ENCODE measurements at regions not wholly inside any gene's neighbourhood (a gene's known extent, or its start where the extent isn't known, plus 50 kb on each side); places are given as distances from the start of the nearest gene placed in this dataset.
"Not testable (repeated sequence)": the region's sequence is repeated elsewhere in the genome, so short reads cannot be mapped to it uniquely, and the experiment has no call there.

DNA sequence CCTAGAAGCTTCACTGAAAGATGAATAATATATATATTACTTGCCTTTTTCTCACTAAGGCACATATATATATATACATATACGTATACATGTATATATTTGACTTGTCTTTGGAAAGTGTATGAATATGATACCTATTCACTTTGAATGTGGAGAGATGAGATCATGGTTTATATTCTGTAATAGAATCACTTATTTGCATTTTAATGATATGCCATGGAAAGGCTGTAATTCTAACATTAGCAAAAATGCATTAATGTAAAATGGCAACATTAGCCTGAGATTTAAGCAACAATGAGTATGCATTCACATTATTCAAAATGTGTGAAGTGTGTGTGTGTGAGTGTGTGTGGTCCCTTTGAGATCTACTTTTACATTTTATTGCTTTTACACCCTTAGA is 54.5 kb upstream of the PRKD1 start:
- H3K36me3 Mint-ChIP-seq (ENCODE audit: low read depth): no peaks in the 10 kb centered on the region
- H3K27me3 Mint-ChIP-seq (ENCODE audit: low read depth): peaks cover 3% of the 10 kb centered on the region
- H3K9me3 Mint-ChIP-seq: peaks cover 1% of the 10 kb centered on the region
- no peak overlapping the region for H3K27ac Mint-ChIP-seq
- no peaks in the 10 kb centered on the region for H3K4me1 Mint-ChIP-seq
- no peak overlapping the region for H3K4me3 Mint-ChIP-seq
- TF ChIP-seq CTCF (IDR thresholded peaks at IDR 0.05; ENCODE audit: unreplicated experiment in 3 of 3): no peak

GRCh38 chr14:29982993-29983392 is 55.3 kb upstream of the PRKD1 start:
- no peaks in the 10 kb centered on the region for H3K36me3 Mint-ChIP-seq (ENCODE audit: low read depth)
- no peak overlapping the region for H3K4me3 Mint-ChIP-seq
- TF ChIP-seq CTCF (IDR thresholded peaks at IDR 0.05; ENCODE audit: unreplicated experiment in 3 of 3): no peak
- no peaks in the 10 kb centered on the region for H3K4me1 Mint-ChIP-seq
- no peak overlapping the region for H3K27ac Mint-ChIP-seq
- peaks cover 4% of the 10 kb centered on the region for H3K27me3 Mint-ChIP-seq (ENCODE audit: low read depth)
- H3K9me3 Mint-ChIP-seq: no peaks in the 10 kb centered on the region

GRCh38 chr14:29990344-29990857 is 62.8 kb upstream of the PRKD1 start:
- not testable (repeated sequence) for H3K36me3 Mint-ChIP-seq (ENCODE audit: low read depth); H3K4me1 Mint-ChIP-seq; H3K27ac Mint-ChIP-seq; H3K4me3 Mint-ChIP-seq; H3K9me3 Mint-ChIP-seq; H3K27me3 Mint-ChIP-seq (ENCODE audit: low read depth)

- Mint-ChIP-seq H3K9me3 (no peaks in the 10 kb centered on the region), H3K36me3 (ENCODE audit: low read depth) (no peaks in the 10 kb centered on the region), H3K4me3 (no peak overlapping the region), H3K4me1 (no peaks in the 10 kb centered on the region), H3K27ac (no peak overlapping the region), H3K27me3 (ENCODE audit: low read depth) (peaks cover 10% of the 10 kb centered on the region)
- no peak for TF ChIP-seq CTCF (IDR thresholded peaks at IDR 0.05; ENCODE audit: unreplicated experiment in 3 of 3)
Observed at GRCh38 chr14:29990993-29991392, 63.3 kb upstream of the PRKD1 start.

- no peaks in the 10 kb centered on the region for H3K36me3 Mint-ChIP-seq (ENCODE audit: low read depth)
- no peaks in the 10 kb centered on the region for H3K9me3 Mint-ChIP-seq
- no peak for TF ChIP-seq CTCF (IDR thresholded peaks at IDR 0.05; ENCODE audit: unreplicated experiment in 3 of 3)
- H3K4me3 Mint-ChIP-seq: no peak overlapping the region
- H3K4me1 Mint-ChIP-seq: no peaks in the 10 kb centered on the region
- H3K27ac Mint-ChIP-seq: no peak overlapping the region
- H3K27me3 Mint-ChIP-seq (ENCODE audit: low read depth): peaks cover 6% of the 10 kb centered on the region
Observed at GRCh38 chr14:29993143-29993542, 65.5 kb upstream of the PRKD1 start.

DNA sequence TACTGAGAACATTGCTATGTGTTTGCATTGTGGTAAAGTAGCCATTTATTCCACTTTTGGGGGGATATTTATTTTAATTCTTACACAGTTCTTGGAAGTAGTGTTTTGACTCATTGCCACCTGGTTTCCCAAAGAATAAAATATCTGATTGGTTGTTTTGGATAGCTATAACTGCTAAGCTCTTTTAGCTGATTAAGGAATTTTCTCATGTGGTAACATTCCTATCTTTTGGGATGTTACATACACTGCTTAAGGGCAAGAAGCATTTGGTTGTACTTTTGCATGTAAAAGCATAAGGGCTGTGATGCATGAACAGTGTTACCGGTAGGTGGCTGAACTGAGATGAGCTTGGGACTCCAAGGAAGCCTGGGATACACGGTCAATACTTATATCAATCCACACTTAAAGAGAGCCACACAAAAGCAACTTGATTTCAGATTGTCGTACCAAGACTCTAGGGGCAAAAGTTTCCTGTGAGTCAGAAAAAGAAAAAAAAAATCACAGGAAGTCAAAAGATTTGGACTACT is 71.4 kb upstream of the PRKD1 start:
- Mint-ChIP-seq H3K27me3 (ENCODE audit: low read depth) (no peaks in the 10 kb centered on the region), H3K4me3 (no peak overlapping the region), H3K9me3 (no peaks in the 10 kb centered on the region), H3K36me3 (ENCODE audit: low read depth) (no peaks in the 10 kb centered on the region), H3K27ac (no peak overlapping the region), H3K4me1 (peaks cover 19% of the 10 kb centered on the region)
- TF ChIP-seq CTCF (IDR thresholded peaks at IDR 0.05; ENCODE audit: unreplicated experiment in 3 of 3): no peak

All from nephron (organoid).